Stimulated activated naive CD8-positive, alpha-beta T cell treated with anti-CD3 and anti-CD28 coated beads, Interleukin-15, Interleukin-2, amounts not matched to agents 100 ng/mL and 50 ng/mL, for 24 hours (primary cell): ENCODE measurements at regions not wholly inside any gene's neighbourhood (a gene's known extent, or its start where the extent isn't known, plus 50 kb on each side); places are given as distances from the start of the nearest gene placed in this dataset.

Experiments
- H3K27ac Mint-ChIP-seq: one replicate; pipeline ENCODE4 v1.8.0; 2021; ENCODE audit warnings: mild to moderate bottlenecking, mixed read lengths
- H3K27me3 Mint-ChIP-seq: one replicate; pipeline ENCODE4 v1.8.0; 2021; ENCODE audit warnings: mixed read lengths
- H3K36me3 Mint-ChIP-seq: one replicate; pipeline ENCODE4 v1.8.0; 2021; ENCODE audit warnings: low read depth, mixed read lengths
- H3K4me1 Mint-ChIP-seq: one replicate; pipeline ENCODE4 v1.8.0; 2021; ENCODE audit warnings: low read depth, mixed read lengths
- H3K4me3 Mint-ChIP-seq: one replicate; pipeline ENCODE4 v1.8.0; 2021; ENCODE audit warnings: mild to moderate bottlenecking, mixed read lengths
- H3K9me3 Mint-ChIP-seq: one replicate; pipeline ENCODE4 v1.8.0; 2021; ENCODE audit warnings: mixed read lengths

- H3K4me1 Mint-ChIP-seq: no peaks in the 10 kb centered on the region
- H3K9me3 Mint-ChIP-seq: peaks cover 4% of the 10 kb centered on the region
- H3K27ac Mint-ChIP-seq: no peak overlapping the region
Observed at GRCh38 chr2:2810504-2810903, 479.4 kb upstream of the MYT1L start.

GRCh38 chr2:2809771-2810170 lies 478.7 kb upstream of the MYT1L start:
- Mint-ChIP-seq H3K27me3 (no peaks in the 10 kb centered on the region), H3K9me3 (peaks cover 4% of the 10 kb centered on the region), H3K4me3 (no peak overlapping the region), H3K36me3 (no peaks in the 10 kb centered on the region), H3K4me1 (no peaks in the 10 kb centered on the region), H3K27ac (no peak overlapping the region)

More at GRCh38 chr2:2810504-2810903, 479.4 kb upstream of the MYT1L start:
- no peaks in the 10 kb centered on the region for H3K36me3 Mint-ChIP-seq
- no peak overlapping the region for H3K4me3 Mint-ChIP-seq
- no peaks in the 10 kb centered on the region for H3K27me3 Mint-ChIP-seq

GRCh38 chr2:2808551-2809058 lies 477.5 kb upstream of the MYT1L start:
- H3K27ac Mint-ChIP-seq: no peak overlapping the region

GRCh38 chr2:2806711-2807110 lies 475.6 kb upstream of the MYT1L start:
- Mint-ChIP-seq H3K4me3 (no peak overlapping the region), H3K9me3 (no peaks in the 10 kb centered on the region), H3K4me1 (no peaks in the 10 kb centered on the region), H3K36me3 (no peaks in the 10 kb centered on the region), H3K27ac (no peak overlapping the region), H3K27me3 (no peaks in the 10 kb centered on the region)

More at GRCh38 chr2:2808551-2809058, 477.5 kb upstream of the MYT1L start:
- Mint-ChIP-seq H3K36me3 (no peaks in the 10 kb centered on the region), H3K4me1 (no peaks in the 10 kb centered on the region), H3K9me3 (peaks cover 4% of the 10 kb centered on the region), H3K27me3 (no peaks in the 10 kb centered on the region), H3K4me3 (no peak overlapping the region)

GRCh38 chr2:2805263-2805662 lies 474.2 kb upstream of the MYT1L start:
- Mint-ChIP-seq H3K27me3 (no peaks in the 10 kb centered on the region), H3K4me3 (no peak overlapping the region), H3K36me3 (no peaks in the 10 kb centered on the region), H3K9me3 (peaks cover 4% of the 10 kb centered on the region), H3K27ac (no peak overlapping the region), H3K4me1 (no peaks in the 10 kb centered on the region)

- Mint-ChIP-seq H3K4me3 (no peak overlapping the region), H3K9me3 (peaks cover 4% of the 10 kb centered on the region), H3K36me3 (no peaks in the 10 kb centered on the region)
Observed at GRCh38 chr2:2804528-2804927, 473.5 kb upstream of the MYT1L start.

GRCh38 chr2:2801458-2801857 lies 470.4 kb upstream of the MYT1L start:
- Mint-ChIP-seq H3K27me3 (no peaks in the 10 kb centered on the region), H3K4me1 (no peaks in the 10 kb centered on the region), H3K36me3 (no peaks in the 10 kb centered on the region), H3K9me3 (peaks cover 4% of the 10 kb centered on the region), H3K27ac (no peak overlapping the region), H3K4me3 (no peak overlapping the region)

More at GRCh38 chr2:2804528-2804927, 473.5 kb upstream of the MYT1L start:
- H3K27me3 Mint-ChIP-seq: no peaks in the 10 kb centered on the region
- no peaks in the 10 kb centered on the region for H3K4me1 Mint-ChIP-seq
- H3K27ac Mint-ChIP-seq: no peak overlapping the region

GRCh38 chr2:2800697-2801096 lies 469.6 kb upstream of the MYT1L start:
- Mint-ChIP-seq H3K9me3 (peaks cover 4% of the 10 kb centered on the region), H3K27ac (no peak overlapping the region), H3K4me1 (no peaks in the 10 kb centered on the region), H3K36me3 (no peaks in the 10 kb centered on the region), H3K27me3 (no peaks in the 10 kb centered on the region), H3K4me3 (no peak overlapping the region)

GRCh38 chr2:2800001-2800400 lies 468.9 kb upstream of the MYT1L start:
- no peaks in the 10 kb centered on the region for H3K36me3 Mint-ChIP-seq
- H3K4me3 Mint-ChIP-seq: no peak overlapping the region
- no peaks in the 10 kb centered on the region for H3K4me1 Mint-ChIP-seq
- peaks cover 4% of the 10 kb centered on the region for H3K9me3 Mint-ChIP-seq
- H3K27me3 Mint-ChIP-seq: no peaks in the 10 kb centered on the region
- no peak overlapping the region for H3K27ac Mint-ChIP-seq

- Mint-ChIP-seq H3K27ac (no peak overlapping the region), H3K36me3 (no peaks in the 10 kb centered on the region), H3K27me3 (no peaks in the 10 kb centered on the region), H3K4me3 (no peak overlapping the region), H3K9me3 (peaks cover 4% of the 10 kb centered on the region), H3K4me1 (no peaks in the 10 kb centered on the region)
Observed at GRCh38 chr2:2799151-2799697, 468.1 kb upstream of the MYT1L start.

GRCh38 chr2:2798337-2798736 lies 467.3 kb upstream of the MYT1L start:
- no peaks in the 10 kb centered on the region for H3K36me3 Mint-ChIP-seq
- H3K27ac Mint-ChIP-seq: no peak overlapping the region
- H3K4me3 Mint-ChIP-seq: no peak overlapping the region
- H3K27me3 Mint-ChIP-seq: no peaks in the 10 kb centered on the region
- peaks cover 4% of the 10 kb centered on the region for H3K9me3 Mint-ChIP-seq
- H3K4me1 Mint-ChIP-seq: no peaks in the 10 kb centered on the region

- no peak overlapping the region for H3K27ac Mint-ChIP-seq
- H3K27me3 Mint-ChIP-seq: no peaks in the 10 kb centered on the region
- H3K36me3 Mint-ChIP-seq: no peaks in the 10 kb centered on the region
- H3K4me1 Mint-ChIP-seq: no peaks in the 10 kb centered on the region
- peaks cover 4% of the 10 kb centered on the region for H3K9me3 Mint-ChIP-seq
- H3K4me3 Mint-ChIP-seq: no peak overlapping the region
Observed at GRCh38 chr2:2797797-2798196, 466.7 kb upstream of the MYT1L start.

- Mint-ChIP-seq H3K9me3 (peaks cover 1% of the 10 kb centered on the region), H3K4me3 (no peak overlapping the region), H3K27me3 (no peaks in the 10 kb centered on the region), H3K36me3 (no peaks in the 10 kb centered on the region), H3K4me1 (no peaks in the 10 kb centered on the region), H3K27ac (no peak overlapping the region)
Observed at GRCh38 chr2:2796207-2796606, 465.1 kb upstream of the MYT1L start.

- Mint-ChIP-seq H3K27me3 (no peaks in the 10 kb centered on the region), H3K36me3 (no peaks in the 10 kb centered on the region), H3K4me1 (no peaks in the 10 kb centered on the region), H3K4me3 (no peak overlapping the region), H3K9me3 (no peaks in the 10 kb centered on the region), H3K27ac (no peak overlapping the region)
Observed at GRCh38 chr2:2795438-2796091, 464.5 kb upstream of the MYT1L start.

- no peaks in the 10 kb centered on the region for H3K27me3 Mint-ChIP-seq
- H3K27ac Mint-ChIP-seq: no peak overlapping the region
- H3K9me3 Mint-ChIP-seq: no peaks in the 10 kb centered on the region
- H3K36me3 Mint-ChIP-seq: no peaks in the 10 kb centered on the region
- no peaks in the 10 kb centered on the region for H3K4me1 Mint-ChIP-seq
- H3K4me3 Mint-ChIP-seq: no peak overlapping the region
Observed at GRCh38 chr2:2793925-2794560, 463.0 kb upstream of the MYT1L start.
